GM18870 (cell line): ENCODE measurements at regions not wholly inside any gene's neighbourhood (a gene's known extent, or its start where the extent isn't known, plus 50 kb on each side); places are given as distances from the start of the nearest gene placed in this dataset.
"Not testable (repeated sequence)": the region's sequence is repeated elsewhere in the genome, so short reads cannot be mapped to it uniquely, and the experiment has no call there.

Experiments used
- ATAC-seq: cut with Tn5 transposase; IDR thresholded peaks from one replicate; pipeline ENCODE4 v1.9.1; 2021; ENCODE audit warnings: moderate library complexity; ENCODE audit not compliant: unreplicated experiment

- no peak for ATAC-seq
These were observed 295.3 kb upstream of the CNTN5 start for GRCh38 chr11:98725471-98725870.

- no peak for ATAC-seq
These were observed 292.3 kb upstream of the CNTN5 start for GRCh38 chr11:98728421-98728820.

- ATAC-seq, result no peak
These were observed 291.6 kb upstream of the CNTN5 start for GRCh38 chr11:98729118-98729517.

- no peak for ATAC-seq
These were observed 287.8 kb upstream of the CNTN5 start for GRCh38 chr11:98732947-98733346.

- not testable (repeated sequence) for ATAC-seq
These were observed 287.4 kb upstream of the CNTN5 start for GRCh38 chr11:98733378-98733777.

DNA sequence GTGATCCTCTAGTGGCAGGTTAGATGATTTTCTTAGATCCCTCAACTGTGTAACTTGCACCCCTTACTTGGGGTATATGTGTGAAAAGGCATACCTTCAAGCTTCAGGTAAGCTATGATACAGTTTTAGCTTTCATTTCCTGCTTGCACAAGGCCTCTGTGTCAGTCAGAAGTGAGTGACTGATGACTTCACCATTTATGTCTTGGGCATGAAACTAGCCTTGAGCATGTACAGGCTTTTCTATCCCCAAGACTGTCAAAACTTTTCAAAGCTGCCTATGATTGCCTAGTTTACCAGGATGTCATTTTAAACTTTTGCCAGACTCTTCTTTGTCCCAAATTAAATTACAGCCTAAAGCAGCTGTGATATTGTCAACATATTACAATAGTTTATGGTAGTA, 286.1 kb upstream of the CNTN5 start:
- no peak for ATAC-seq

DNA sequence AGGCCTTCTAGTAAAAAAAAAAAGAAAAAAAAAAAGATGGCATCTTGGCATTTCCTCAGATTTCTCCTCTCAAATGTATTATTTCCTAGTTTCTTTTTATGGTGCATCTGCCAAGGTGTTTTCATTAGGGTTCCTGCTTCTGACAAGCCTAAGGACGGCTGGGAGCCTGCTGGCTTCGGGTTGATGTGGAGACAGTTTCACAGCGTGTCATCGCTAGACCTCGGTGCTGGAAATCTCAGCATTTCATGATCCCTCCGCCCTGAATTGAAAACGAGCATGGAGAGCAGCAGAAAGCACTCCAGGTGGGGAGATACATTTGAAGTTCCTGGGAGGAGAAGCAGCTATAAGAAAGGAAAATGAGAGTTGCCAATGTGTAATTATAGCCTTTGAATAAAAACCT, 283.9 kb upstream of the CNTN5 start:
- no peak for ATAC-seq

- no peak for ATAC-seq
These were observed 280.4 kb upstream of the CNTN5 start for GRCh38 chr11:98740321-98740720.

DNA sequence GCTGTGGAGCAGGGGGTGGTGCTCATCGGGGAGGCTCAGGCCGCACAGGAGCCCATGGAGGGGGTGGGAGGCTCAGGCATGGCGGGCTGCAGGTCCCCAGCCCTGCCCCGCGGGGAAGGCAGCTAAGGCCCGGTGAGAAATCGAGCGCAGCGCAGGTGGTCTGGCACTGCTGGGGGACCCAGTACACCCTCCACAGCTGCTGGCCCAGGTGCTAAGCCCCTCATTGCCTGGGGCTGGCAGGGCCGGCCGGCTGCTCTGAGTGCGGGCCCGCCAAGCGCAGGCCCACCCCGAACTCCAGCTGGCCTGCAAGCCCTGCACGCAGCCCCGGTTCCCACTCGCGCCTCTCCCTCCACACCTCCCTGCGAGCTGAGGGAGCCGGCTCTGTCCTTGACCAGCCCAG, 257.3 kb upstream of the CNTN5 start:
- not testable (repeated sequence) for ATAC-seq

DNA sequence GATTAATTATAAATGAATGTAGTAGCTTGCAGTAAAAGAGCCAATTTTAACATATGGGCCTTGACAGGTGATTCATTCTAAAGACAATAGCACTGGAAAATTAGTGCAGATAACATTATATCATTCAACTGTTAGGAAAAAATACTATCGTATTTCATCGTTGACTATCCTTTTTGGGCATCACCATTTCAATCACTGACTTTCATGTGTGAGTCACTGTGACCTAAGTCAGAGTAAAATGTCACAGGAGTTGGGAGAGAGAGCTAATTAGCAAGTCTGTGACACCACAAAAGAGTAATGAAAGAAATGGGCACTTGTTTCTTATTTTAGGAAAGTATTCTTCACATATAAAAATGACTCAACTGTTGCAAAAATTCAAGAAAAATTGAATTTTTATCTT, 253.8 kb upstream of the CNTN5 start:
- ATAC-seq, result no peak

DNA sequence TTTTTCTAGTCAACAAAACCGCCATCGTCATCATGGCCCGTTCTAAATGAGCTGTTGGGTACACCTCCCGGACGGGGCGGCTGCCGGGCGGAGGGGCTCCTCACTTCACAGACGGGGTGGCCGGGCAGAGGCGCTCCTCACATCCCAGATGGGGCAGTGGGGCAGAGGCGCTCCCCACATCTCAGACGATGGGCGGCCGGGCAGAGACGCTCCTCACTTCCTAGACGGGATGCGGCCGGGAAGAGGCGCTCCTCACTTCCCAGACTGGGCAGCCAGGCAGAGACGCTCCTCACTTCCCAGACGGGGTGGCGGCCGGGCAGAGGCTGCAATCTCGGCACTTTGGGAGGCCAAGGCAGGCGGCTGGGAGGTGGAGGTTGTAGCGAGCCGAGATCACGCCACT, 250.7 kb upstream of the CNTN5 start:
- not testable (repeated sequence) for ATAC-seq

DNA sequence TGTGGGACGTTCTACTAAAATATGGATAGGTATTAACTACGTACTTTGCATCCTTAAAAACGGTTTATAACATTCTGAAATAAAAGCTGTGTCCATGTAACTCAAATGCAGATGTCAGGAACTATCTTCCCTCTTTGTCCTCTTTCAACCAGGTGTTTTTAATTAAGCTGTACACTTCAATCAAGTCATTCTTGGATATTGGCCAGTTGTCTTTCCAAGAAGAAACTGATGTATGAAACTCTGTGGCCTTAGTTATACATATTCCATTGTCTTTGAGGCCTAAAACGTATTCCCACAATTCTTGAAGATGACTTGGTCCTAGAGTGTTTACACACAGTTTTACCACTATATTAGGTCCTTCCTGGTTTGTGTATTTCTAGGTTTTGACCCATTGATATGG, 249.0 kb upstream of the CNTN5 start:
- no peak for ATAC-seq

DNA sequence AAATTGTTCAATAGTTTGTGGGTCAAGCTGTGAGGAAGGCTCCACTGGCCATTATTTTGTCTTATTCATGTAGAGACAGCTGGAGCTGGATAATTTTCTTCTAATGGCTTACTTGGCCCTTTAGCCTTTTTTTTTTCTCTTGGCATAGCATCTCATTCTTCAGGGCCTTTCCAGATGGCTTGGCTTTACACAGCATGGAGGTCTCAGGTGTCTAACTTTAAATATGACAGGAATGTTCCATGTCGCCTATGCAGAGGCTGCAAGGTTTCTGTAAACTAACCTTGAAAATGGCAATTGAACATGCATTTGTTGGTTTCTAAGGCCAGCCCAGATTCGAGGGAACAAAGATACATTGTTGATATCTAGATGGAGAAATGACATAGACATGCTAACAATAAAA, 247.9 kb upstream of the CNTN5 start:
- no peak for ATAC-seq

DNA sequence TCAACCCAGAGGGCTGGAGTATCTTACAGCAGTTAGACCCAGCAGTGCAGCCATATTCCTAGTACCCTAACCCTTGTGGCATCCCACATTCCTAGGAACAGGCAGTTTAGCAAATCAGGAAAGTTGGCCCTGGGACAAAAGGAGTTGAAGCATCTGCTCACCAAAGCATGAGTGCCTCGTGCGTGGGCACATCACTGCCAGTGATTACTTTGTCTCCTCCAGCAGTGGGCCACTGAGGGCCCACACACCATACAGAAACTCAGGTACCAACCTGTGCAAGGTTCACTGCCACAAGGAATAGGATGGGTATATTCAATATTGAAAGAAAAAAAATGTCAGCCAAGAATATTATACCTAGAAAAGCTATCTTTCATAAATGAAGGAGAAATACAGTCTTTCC, 227.5 kb upstream of the CNTN5 start:
- ATAC-seq, result no peak

DNA sequence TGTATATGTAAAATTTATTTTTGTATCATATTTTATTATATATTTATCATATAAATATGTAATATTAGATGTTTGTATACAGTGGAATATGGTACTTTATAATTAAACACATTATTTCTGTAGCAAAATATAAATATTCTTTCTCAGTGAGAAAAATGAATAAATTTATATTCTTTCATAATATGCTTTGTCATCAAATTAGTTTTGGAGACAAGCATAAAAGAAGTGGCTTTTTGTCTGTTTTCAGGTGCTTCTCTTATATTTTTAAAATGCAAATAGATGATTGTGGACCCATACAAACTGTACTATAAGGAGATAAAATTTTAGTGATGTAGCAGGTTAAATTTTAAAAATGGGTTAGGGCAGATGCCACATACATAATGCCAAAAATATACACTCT, 222.4 kb upstream of the CNTN5 start:
- no peak for ATAC-seq

GRCh38 chr11:98800696-98801095, 220.1 kb upstream of the CNTN5 start:
- ATAC-seq, result no peak

DNA sequence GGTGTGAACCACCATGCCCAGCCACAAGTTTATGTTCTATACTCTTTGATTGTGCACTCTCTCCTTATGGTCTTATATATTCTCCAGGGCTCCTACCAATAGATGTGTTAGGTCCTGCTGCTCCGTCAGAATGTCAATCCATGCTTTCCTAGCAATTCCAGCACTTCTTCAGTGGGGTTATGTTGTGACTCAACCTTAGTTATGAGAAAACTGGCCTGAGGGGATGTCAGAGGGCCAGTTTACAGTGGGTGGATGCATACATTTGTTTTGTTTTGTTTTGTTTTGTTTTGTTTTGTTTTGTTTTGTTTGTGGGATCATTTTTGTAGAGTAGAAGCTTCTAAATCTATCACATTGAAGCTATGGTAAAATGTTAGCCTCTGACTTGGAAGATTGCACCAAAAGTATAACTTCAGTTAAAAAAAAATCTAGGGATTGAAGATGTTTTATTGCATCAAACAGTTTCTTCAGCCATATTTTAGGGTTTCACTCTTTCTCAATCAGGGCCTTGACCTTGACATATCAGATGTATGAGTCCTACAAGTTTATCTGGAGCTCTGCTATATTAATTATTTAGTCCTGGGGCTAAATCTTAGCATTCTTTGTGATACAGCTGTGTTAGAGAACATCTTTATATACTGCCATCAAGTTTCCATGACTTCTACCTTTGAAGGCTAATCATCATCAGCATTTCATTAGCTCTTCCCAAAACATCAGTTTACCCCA, 191.6 kb upstream of the CNTN5 start:
- ATAC-seq, result no peak

- ATAC-seq, result no peak
These were observed 190.8 kb upstream of the CNTN5 start for GRCh38 chr11:98829971-98830370.

DNA sequence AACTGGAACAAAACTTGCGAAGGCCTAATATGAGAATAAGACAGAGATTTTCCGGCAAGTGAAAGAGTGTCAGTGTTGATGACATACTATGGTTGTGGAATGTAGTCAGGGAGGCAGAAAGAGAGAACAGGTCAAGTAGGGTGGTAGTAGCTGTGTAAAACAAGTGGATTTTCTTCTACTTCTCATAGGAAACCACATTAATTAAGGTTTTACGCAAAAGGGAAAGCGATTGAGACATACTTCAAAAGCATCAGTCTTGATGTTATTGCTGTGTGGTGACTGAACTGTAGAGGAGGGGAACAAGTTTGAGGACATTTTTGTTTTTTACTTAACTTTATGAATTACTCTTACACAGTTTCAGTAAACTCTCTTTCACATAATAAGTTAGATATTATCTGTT, 186.0 kb upstream of the CNTN5 start:
- no peak for ATAC-seq

GRCh38 chr11:98835335-98835734, 185.4 kb upstream of the CNTN5 start:
- ATAC-seq, result no peak

GRCh38 chr11:98836156-98836555, 184.6 kb upstream of the CNTN5 start:
- no peak for ATAC-seq

GRCh38 chr11:98842187-98842586, 178.6 kb upstream of the CNTN5 start:
- no peak for ATAC-seq

DNA sequence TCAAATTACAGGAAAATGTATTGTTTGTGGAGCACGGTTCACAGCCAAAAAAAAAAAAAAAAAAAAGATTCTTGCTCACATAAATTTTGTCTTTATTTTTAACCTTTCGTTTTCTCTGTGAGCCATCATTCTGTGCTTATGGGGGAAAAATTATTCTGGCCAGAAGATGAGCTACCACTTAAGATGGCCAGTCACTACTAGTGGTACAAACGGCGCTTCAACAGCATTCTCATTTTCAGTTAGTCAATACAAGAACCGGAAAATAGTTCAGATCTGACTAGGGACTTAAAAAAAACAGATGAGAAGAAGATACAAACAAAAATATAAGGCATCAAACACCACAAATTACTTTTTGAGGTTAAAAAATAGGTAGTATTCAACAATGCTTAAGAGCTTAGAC, 158.6 kb upstream of the CNTN5 start:
- no peak for ATAC-seq
